ENCODE measurements at regions not wholly inside any gene's neighbourhood (a gene's known extent, or its start where the extent isn't known, plus 50 kb on each side); places are given as distances from the start of the nearest gene placed in this dataset.
"Not testable (repeated sequence)": the region's sequence is repeated elsewhere in the genome, so short reads cannot be mapped to it uniquely, and the experiment has no call there.

GRCh38 chr15:19974998-19975397, 566.6 kb downstream of the GOLGA6L6 start:
- no peak for DNase-seq

DNA sequence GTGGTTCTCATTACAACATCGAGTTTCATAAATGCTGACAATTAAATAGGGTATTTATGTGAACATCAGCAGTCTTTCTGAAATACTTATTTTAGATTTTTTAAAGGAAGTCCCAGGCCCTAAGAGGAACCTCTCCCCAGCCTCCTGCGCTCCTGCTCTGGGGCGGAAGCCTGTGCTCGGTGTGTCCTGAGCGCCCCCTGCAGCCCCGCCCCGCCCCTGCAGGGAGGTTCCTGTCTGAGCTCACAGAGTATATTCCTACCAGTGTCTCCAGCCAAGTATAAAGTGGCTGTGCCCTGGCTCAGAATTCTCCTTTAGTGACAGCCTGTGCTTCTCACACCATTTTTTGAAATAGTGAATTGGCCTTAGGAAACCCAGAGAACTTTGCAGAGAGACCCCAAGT, 567.9 kb downstream of the GOLGA6L6 start:
- no peak for DNase-seq

DNA sequence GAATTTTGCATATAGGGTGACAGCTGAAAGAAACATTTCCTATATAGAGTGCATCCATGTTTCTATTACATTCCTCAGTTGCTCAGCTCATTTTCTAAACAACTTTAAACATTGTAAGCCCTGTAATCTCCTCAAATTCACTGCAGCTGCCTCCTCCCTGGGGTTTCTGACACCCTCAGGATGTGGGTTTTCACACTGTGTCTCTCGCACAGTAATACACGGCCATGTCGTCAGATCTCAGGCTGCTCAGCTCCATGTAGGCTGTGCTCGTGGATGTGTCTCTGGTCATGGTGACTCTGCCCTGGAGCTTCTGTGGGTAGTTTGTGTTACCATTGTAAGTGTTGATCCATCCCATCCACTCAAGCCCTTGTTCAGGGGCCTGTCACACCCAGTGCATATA, 569.0 kb downstream of the GOLGA6L6 start:
- not testable (repeated sequence) for DNase-seq

DNA sequence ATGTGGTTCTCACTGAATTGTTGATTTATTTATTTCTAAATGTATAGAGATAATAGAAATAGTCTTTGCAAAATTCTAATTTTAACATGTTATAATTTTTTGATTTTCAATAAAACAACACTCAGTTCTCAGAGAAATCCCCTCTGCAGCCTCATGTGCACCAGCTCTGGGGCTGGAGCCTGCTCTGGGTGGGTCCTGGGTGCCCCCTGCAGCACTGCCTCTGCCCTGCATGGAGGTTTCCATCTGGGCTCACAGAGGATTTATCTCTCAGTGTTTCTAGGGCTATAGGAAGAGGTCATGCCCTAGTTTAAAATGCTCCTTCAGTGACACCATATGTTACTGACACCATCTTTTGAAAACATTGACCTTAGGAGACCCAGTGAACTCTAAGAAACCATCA, 576.0 kb downstream of the GOLGA6L6 start:
- DNase-seq, result not testable (repeated sequence)

DNA sequence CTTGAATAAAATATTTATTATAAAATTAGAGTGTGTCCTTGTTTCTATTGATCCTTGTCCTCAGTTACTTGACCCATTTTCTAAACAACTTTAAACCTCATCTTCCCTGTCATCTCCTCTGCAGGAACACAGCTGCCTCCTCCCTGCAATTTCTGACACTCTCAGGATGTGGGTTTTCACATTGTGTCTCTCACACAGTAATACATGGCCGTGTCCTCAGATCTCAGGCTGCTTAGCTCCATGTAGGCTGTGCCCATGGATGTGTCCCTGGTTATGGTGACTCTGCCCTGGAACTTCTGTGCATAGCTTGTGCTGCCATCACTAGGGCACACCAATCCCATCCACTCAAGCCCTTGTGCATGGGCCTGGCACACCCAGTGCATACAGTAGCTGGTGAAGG, 577.1 kb downstream of the GOLGA6L6 start:
- not testable (repeated sequence) for DNase-seq

DNA sequence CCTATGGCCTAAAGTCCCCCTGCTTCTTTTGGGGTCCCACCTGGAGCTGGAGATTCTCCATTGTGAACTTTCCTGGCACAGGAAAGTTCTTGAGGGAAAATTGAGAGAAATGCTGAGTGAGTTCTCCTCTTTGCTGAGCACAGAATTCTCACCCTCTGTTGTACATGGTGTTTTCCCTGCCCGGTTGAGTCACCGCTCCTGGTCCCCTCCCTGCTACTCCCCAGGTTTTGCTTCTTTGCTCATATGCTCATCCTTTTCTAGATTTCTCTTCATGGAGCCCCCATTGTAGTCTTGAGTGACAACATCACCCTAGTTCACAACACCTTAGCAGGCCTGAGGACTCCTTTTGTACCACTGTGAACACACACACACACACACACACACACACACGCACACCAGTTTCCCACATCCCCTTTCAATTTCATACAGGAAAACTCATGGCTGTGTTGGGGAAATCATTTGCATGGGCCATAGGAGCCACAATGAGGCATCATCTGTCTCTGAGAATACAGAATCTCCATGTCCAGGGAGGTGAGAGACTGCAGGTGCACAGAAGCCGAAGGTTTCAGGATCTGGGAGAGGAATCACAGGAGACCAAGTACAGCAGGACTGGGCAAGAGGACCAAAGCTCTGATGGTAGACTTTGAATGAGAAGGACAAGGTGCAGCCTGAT, 585.3 kb downstream of the GOLGA6L6 start:
- DNase-seq, result no peak

GRCh38 chr15:19944261-19944888, 597.2 kb downstream of the GOLGA6L6 start:
- DNase-seq, result no peak

- no peak for DNase-seq
Observed at GRCh38 chr15:19943515-19943914, 598.1 kb downstream of the GOLGA6L6 start.

GRCh38 chr15:19903281-19903680, 638.3 kb downstream of the GOLGA6L6 start:
- DNase-seq, result not testable (repeated sequence)

DNA sequence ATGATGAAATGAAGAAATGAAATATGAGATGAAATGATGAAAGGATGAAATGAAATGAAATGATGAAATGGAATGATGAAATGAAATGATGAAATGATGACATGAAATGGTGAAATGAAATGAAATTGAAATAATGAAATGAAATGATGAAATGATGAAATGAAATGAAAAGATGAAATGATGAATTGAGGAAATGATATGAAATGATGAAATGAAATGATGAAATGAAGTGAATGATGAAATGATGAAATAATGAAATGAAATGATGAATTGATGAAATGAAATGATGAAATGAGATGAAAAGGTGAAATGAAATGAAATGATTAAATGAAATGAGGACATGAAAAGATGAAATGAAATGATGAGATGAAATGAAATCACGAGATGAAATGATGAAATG, 639.2 kb downstream of the GOLGA6L6 start:
- DNase-seq, result not testable (repeated sequence)

DNA sequence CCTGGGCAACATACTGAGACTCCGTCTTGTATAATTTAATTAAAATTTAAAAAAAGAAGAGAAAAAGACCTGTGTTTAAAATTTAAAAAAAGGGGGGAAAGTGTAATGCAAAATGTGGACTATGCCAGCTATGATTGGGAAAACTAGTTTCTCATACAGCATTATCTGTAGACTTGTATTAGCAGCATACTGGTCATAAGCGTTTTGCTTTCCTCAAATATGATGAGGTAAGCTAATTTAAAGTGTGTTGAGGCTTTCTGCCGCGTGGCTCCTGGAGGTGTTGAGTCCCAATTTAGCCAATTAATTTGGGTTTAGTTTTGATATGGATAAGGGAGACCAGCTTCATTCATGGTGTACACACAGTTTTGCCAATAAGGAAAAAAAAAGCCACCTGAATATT, 640.2 kb downstream of the GOLGA6L6 start:
- not testable (repeated sequence) for DNase-seq

DNA sequence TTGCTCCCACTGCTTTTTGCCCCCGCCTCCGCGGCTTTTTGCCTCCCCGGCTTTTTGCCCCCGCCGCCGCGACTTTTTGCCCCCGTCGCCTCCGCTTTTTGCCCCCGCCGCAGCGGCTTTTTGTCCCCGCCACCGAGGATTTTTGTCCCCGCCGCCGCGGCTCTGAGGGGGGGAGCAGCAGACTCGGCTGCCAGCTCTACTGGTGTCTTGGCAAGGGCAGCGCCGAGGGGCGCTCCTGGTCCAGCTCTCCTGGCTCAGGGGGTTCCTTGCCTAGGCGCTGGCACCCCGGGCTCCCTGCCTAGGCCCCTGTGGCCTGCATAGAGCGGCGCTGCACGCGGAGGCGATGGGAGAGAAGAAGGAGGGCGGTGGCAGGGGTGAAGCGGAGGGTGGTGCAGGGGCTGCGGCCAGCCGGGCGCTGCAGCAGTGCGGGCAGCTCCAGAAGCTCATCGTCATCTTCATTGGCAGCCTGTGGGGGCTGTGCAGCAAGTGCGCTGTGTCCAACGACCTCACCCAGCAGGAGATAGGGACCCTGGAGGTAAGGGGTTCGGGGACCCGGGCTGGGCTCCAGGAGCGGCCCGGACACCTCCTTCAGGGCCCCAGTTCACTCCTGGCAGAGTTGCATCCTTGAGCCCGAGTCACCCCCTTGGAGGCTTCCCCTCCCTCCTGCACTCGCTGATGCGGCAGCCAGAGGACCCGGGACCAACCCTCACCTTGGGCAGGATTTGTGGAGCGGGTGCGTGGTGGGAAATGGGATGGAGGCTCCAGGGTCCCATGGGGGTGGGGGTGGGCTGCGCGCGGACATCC, 642.4 kb downstream of the GOLGA6L6 start:
- no peak for DNase-seq

GRCh38 chr15:19888811-19889210, 652.8 kb downstream of the GOLGA6L6 start:
- not testable (repeated sequence) for DNase-seq

DNA sequence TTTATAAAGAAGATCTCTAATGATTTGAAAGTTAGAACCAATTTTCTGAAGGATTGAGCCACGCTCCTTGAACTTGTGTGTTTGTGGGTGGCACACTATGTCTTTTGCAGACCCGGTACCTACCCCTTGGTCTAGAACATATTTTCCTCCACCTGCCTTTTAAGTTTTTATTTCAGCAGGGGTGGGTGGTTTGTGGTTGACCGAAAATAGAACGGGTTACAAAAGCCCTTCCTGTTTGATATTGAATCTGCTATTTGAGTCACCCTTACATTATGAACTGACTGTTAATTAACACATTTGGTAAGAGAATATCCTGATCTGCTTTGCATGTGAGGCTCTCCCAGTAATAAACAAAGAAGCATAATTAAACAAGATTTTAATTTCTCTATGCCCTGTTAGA, 697.5 kb downstream of the GOLGA6L6 start:
- not testable (repeated sequence) for DNase-seq
